Daoy (cell line): ENCODE measurements at regions not wholly inside any gene's neighbourhood (a gene's known extent, or its start where the extent isn't known, plus 50 kb on each side); places are given as distances from the start of the nearest gene placed in this dataset.
"Not testable (repeated sequence)": the region's sequence is repeated elsewhere in the genome, so short reads cannot be mapped to it uniquely, and the experiment has no call there.

Source experiments
- DNase-seq: peaks from one replicate; pipeline ENCODE4 v3.0.0-alpha.2; 2015; ENCODE audit warnings: low read depth

DNA sequence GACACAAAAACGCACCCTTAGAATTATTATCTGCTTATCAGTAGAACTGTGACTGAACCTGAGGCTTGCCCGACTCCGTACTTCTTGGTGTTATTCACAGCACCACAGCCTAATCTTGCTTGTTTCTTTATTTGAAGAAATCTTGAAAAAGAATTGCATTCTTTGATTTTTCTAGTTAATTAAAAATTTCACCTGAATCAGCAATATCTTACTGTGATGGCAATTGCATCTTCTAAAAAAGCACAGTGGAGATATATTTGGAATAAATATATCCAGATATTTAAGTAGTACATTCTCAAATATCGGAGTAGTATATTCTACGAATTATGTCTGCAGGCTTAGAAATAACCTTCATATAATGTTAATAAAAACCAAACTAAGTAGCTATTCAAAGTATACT, 90.1 kb upstream of the LYSMD4 start:
- DNase-seq, result no peak

DNA sequence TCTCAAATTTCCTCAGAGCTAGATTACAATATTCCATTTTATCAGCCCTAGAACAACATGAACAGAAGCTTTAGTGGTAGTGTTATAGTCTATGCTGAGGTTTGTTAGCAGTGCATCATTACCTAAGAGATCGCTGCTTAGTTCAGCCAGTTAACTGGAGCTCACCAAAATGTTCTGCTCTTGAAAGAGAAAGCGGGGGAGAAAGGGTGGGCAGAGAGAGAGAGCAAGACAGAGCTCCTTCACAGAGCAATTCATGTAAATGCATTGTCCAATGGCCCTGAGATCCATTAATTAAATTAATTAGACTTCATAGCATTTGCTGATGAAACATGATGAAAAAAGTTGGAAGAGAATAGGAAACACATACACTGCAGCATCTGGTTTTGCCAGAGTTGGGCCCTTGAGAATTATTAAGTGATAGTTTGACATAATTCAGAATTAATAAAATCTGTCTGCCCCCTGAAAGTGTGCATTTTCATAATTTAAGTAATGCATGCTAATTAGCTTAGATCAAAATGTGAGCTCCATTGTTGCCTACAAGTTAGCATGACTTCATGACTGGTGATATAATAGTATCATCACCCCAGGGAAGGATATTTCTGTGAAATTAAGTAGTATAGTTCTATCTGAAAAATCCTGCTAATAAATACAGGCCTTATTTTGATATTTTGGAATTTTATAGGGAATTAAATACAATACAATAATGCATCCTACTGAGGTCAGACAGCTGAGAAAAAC, 86.9 kb upstream of the LYSMD4 start:
- DNase-seq, result no peak

DNA sequence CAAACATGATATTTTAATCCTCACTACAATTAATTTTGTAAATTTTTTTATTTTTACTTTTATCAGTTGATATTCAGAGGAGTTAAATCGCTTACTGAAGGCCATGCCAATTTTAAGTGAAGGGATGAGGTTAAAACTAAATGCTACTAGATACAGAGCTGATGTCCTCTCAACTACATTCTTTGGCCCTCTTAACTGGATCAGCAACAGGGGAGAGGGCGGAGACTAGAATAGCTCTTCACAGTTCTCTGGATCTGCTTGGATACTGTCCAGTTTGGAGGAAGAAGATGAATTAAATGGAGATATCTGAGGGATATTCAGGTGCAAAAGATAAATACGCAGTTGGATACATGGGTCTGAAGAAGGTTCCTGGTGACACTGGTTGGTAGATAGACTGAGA, 85.6 kb upstream of the LYSMD4 start:
- DNase-seq, result no peak

DNA sequence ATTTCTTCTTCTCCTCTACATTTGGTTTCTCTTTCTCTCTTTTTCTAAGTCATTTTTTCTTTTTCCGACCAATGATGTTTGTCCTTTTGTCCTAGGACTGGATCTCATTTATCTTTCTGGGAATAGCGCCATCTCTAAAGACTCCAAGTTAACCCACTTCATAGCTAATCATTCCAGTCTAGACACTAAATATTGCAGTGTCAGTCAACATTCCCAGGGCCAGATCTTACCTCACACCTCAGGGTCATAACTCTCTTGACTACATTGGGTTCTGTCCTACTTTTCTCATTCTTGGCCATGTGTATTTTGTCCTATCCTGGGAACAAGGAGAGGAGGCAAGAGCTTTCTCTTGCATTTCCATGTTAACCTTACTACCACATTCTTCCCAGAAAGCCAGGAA, 83.6 kb upstream of the LYSMD4 start:
- DNase-seq, result not testable (repeated sequence)

DNA sequence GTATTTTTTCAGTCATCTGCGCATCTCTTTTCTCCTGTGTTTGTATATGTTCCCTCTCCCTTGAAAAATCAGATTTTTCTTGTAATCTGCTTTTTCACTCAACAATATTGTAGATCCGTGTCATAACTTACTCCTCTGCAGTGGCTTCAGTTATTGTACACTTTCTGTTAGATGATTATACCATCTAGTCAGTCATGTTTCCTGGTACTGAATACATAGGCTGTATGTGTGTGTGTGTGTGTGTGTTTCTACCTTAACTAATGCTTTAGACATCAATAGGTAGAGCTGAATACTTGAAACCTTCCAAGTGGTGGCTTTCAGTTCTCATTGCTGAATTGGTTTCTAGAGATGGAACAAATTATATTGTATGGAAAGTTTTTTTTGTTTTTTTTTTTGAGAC, 77.4 kb upstream of the LYSMD4 start:
- DNase-seq, result not testable (repeated sequence)

DNA sequence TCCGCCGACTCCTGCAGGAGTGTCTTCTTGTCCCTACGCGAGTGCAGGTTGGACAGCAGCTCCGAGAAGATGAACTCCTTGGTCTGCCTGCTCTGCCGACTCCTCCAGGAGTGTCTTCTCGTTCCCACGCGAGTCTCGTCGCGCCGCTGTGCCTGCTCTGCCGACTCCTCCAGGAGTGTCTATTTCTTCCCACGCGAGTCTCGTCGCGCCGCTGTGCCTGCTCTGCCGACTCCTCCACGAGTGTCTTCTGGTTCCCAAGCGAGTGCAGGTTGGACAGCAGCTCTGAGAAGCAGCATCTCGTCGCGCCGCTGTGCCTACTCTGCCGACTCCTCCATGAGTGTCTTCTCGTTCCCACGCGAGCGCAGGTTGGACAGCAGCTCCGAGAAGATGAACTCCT, 66.6 kb upstream of the LYSMD4 start:
- DNase-seq, result not testable (repeated sequence)

DNA sequence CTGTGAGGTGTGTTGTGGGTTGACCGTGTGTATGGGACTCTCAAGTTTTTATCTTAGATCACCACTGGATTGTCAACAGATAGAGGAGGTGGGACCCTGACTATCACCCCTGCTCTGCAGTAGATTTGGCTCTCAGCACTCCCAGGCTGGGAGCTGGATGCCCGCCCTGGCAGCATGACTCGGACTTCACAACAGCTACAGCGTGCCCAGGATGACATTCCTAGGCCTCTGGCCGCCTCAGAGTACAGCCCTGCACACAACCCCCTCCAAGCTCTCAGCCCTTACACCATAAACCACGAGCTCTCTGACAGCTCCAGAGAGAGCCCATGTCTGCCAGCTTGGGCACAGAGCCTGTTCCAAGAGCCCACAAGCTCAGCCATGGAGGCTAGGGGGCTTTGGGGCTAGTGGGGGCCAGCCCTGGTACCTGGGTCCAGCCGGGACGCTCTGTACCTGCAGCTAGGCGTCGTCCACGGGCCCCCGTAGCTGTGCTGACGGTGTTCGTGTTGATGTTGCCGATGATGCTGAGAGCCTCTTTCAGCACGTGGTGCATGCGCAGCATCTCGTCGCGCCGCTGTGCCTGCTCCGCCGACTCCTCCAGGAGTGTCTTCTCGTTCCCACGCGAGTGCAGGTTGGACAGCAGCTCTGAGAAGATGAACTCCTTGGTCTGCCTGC, 66.1 kb upstream of the LYSMD4 start:
- DNase-seq, result not testable (repeated sequence)

DNA sequence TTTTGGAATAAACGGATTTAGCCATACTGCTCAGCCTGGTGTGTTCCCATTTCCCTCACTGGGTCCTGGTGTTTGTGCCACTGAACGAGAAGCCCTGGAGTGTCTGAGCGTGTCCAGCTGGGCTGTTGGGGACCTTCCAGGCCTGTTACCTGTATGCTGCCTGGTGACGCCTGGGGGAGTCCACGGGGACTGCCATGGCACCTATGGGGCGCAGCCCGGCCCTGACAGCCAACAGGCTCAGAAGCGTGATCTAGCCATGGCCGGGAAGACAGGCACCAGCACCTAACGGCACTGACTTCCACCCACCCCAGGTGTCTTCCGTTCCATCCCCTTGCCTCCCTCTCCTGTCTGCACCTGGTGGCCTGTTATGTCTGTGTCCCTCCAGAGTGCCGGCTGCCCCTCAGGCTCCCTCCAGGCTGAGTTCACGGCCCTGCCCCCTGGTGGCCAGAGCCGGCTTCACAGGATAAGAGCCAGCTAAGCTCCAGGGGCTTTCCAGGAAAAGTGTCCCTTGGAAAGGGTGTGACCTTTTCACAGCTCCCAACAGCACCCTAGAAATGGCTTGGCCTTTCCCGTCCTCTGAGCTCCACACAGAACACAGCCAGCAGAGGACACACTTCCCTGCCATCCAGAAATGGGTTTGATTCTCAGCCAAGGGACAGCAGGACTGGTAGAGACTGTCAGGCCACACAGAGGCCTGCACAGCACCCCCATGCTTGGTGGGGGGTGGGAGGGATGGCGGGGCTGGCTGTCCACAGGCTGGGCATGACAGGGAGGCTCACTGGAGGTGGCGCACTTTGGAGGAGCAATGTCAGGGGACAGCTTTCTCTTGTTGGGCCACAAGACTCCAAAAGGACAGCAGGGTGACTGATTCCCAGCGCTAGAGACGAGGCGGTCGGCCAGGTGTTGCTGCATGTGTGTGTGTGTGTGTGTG, 64.0 kb upstream of the LYSMD4 start:
- not testable (repeated sequence) for DNase-seq

DNA sequence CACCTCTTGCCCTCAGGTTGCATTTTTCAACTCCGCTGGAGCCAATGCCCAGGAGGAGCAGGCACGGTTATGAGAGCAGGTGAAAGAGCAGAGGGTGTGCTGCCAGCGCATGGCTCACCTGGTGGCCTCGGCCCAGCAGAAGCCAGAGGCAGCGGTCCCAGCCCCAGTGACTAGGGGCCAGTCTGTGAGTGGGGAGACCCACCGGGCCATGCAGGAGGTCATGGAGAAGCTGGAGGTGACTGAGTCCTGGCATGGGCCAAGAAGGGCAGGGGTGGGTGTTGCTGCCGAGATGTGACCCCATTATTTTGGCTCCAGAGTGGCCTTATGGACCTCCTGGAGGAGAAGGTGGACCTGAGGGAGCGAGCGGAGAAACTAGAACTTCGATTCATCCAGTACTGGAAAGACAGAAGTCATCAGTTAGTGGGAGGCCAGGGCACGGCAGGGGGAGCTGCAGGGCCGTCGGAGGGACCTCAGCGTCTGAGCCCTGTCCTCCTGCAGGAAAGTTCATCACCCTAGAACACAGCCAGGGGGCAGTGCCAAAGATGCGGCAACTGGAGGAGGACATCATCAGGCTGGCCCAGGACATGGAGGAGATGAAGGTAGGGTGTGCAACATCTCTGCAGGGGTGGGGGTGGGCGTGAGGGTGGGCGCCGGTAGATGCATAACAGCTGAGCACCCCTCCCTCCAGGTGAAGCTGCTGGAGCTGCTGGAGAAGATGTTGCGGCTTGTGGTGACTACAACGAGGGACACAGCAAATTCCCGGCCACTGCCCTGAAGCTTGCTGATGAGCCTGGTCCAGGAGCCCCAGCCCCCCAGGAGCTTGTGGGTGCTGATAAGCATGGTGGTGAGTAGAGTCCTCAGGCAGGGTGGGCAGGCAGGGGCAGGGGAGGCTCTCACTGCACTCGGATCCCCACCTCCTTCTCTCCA, 58.9 kb upstream of the LYSMD4 start:
- DNase-seq, result peak; percentile 16

DNA sequence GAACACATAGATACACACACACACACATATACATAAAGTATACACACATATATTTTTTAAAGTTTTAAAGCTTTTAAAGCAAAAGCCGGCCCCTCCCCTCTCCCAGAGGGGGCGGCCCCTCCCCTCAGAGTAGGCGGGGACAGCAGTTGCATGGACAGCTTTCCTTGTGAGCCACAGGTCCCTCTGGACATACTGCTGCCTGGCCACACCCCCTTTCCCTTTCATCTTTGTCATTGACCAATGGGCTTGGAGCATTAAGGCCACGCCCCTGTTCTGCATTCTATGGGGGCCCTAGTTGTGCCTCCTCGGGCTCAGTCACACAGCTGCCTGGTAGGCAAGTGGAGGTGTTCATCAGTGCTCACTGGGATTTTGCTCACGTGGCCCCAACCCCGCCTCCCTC, 57.5 kb upstream of the LYSMD4 start:
- DNase-seq, result peak; percentile 46

DNA sequence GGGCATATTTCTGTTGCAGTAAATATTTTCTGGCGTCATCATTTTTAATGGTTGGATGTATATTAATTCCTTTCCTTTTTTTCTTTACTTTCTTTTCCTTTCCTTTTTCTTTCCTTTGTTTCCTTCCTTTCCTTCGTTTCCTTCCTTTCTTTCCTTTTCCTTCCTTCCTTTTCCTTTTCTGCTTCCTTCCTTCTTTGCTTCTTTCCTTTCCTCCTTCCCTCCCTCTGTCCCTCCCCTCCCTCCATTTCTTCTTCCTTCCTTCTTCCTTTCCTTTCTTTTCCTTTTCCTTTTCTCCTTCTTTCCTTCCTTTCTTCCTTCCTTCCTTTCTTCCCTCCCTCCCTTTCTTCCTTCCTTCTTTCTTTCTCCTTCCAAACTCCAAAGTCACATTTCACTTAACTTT, 54.9 kb upstream of the LYSMD4 start:
- no peak for DNase-seq

DNA sequence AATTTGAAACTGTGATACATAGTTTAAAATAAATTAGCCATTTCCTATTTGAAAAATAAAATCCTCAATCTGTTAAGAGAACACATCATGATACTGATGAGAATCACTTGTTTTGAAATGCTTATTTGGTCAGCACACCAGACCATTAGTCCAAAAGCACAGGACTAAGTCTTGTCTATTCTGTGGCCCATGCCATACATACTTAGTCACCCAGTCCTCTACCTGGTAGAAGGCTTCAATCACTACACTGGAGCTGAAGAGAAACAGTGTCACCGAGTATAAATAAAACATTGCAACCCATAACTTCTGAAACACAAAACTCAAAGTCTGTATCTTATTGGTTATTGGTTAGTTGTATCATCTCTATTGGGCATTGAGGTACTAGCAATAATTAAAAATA, 51.6 kb upstream of the LYSMD4 start:
- DNase-seq, result not testable (repeated sequence)

DNA sequence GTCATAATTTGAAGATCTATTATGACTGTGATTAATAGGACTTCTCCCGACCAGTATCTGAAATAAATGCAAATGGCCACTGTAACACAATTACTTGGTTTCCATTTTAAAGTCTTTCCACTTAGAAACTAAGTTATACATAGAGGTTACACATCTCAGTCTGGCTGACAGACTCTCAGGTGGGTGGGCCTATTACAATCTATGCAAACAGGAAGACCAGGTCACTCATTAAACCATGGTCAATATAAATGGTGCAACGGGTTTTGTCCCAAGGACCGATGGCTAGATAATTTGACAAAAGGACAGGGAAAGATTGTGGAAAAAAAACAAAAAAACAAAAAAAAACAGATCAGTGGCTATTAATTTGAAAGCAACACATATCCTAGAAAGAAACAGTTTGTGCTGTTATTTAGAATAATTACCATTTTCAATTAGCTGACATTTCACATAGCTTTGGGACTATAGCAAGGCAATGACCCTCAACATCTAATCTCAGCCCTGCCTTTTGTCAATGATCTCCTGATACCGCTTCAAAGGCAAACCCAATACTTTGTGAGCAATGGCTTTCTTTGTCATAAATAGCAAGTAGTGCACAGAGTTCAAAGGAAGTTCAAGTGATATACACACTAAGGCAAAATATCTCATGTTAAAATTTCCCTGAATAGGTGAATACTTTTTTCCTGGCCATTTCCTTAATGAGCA, 50.8 kb upstream of the LYSMD4 start:
- not testable (repeated sequence) for DNase-seq
